Endodermal cell (in vitro differentiated cells): ENCODE measurements at regions not wholly inside any gene's neighbourhood (a gene's known extent, or its start where the extent isn't known, plus 50 kb on each side); places are given as distances from the start of the nearest gene placed in this dataset.
"Not testable (repeated sequence)": the region's sequence is repeated elsewhere in the genome, so short reads cannot be mapped to it uniquely, and the experiment has no call there.

Experiments used
- DNase-seq: peaks from one replicate; pipeline ENCODE4 v3.0.0-alpha.2; 2017
- H3K27ac ChIP-seq: 2 replicates; pipeline ENCODE4 v1.5.1; 2013; ENCODE audit warnings: mild to moderate bottlenecking, low read depth, low read length, moderate library complexity
- H3K27me3 ChIP-seq: 2 replicates; pipeline ENCODE4 v1.6.1; 2013; ENCODE audit warnings: mild to moderate bottlenecking, low read length, moderate library complexity; ENCODE audit not compliant: insufficient read depth, control insufficient read depth, poor library complexity, severe bottlenecking
- H3K36me3 ChIP-seq: 2 replicates; pipeline ENCODE4 v1.7.0; 2013; ENCODE audit warnings: mild to moderate bottlenecking, low read length, moderate library complexity; ENCODE audit not compliant: control insufficient read depth, insufficient read depth
- H3K4me1 ChIP-seq: one replicate; pipeline ENCODE4 v1.7.0; 2013; ENCODE audit warnings: low read length; ENCODE audit not compliant: control insufficient read depth, insufficient read depth
- H3K4me3 ChIP-seq: 2 replicates; pipeline ENCODE4 v1.5.1; 2013; ENCODE audit warnings: mild to moderate bottlenecking, low read length, moderate library complexity
- H3K9ac ChIP-seq: 2 replicates; pipeline ENCODE4 v1.6.1; 2013; ENCODE audit warnings: mild to moderate bottlenecking, low read length, moderate library complexity; ENCODE audit not compliant: poor library complexity, severe bottlenecking; ENCODE audit errors: extremely low read depth
- H3K9me3 ChIP-seq: 2 replicates; pipeline ENCODE4 v1.6.1; 2013; ENCODE audit warnings: mild to moderate bottlenecking, low read length, moderate library complexity; ENCODE audit not compliant: control insufficient read depth
- H3K27ac Mint-ChIP-seq: 2 replicates; pipeline ENCODE4 v1.8.0; 2020; ENCODE audit warnings: mixed read lengths
- H3K27me3 Mint-ChIP-seq: 2 replicates; pipeline ENCODE4 v1.8.0; 2021; ENCODE audit warnings: mild to moderate bottlenecking, mixed read lengths; ENCODE audit not compliant: insufficient read depth
- H3K36me3 Mint-ChIP-seq: 2 replicates; pipeline ENCODE4 v1.8.0; 2020; ENCODE audit warnings: low read depth, mixed read lengths
- H3K4me1 Mint-ChIP-seq: 2 replicates; pipeline ENCODE4 v1.8.0; 2020; ENCODE audit warnings: mixed read lengths
- H3K4me3 Mint-ChIP-seq: 2 replicates; pipeline ENCODE4 v1.8.0; 2020; ENCODE audit warnings: mild to moderate bottlenecking, moderate library complexity, mixed read lengths
- H3K9me3 Mint-ChIP-seq: 2 replicates; pipeline ENCODE4 v1.8.0; 2020; ENCODE audit warnings: mild to moderate bottlenecking, mixed read lengths
- CTCF ChIP-seq: fragments of 200-600 bp; sonication (generic); conservative IDR thresholded peaks from 2 replicates; pipeline ENCODE4 v1.5.0; 2021; ENCODE audit warnings: antibody characterized with exemption, mild to moderate bottlenecking
- WGBS, 2 experiments: methylation state at CpG; one replicate each; pipeline versions ENCODE4 v1.1.5 to v1.1.7; 2013; ENCODE audit warnings: missing lambda C conversion rate in 2 of 2, mixed read lengths in 1 of 2; ENCODE audit not compliant: insufficient coverage in 1 of 2, insufficient read length in 1 of 2; 5-methylcytosine and 5-hydroxymethylcytosine counted together

GRCh38 chr16:64351121-64351520 lies 770.7 kb downstream of the CDH11 start:
- Mint-ChIP-seq H3K9me3 (no peaks in the 10 kb centered on the region), H3K36me3 (no peaks in the 10 kb centered on the region), H3K4me1 (no peaks in the 10 kb centered on the region), H3K27ac (no peak overlapping the region), H3K4me3 (no peak overlapping the region), H3K27me3 (no peaks in the 10 kb centered on the region)
- no peaks in the 10 kb centered on the region for H3K4me1 ChIP-seq
- 86% methylated on average over 1 of the region's 1 CpG; no CpG with 5 or more reads in 1 of the 2 experiments for WGBS, 2 experiments
- no peaks in the 10 kb centered on the region for H3K9me3 ChIP-seq
- no peaks in the 10 kb centered on the region for H3K36me3 ChIP-seq
- H3K27ac ChIP-seq = no peak overlapping the region
- DNase-seq = no peak
- H3K9ac ChIP-seq = no peak overlapping the region
- H3K27me3 ChIP-seq = no peaks in the 10 kb centered on the region
- TF ChIP-seq CTCF = no peak
- no peak overlapping the region for H3K4me3 ChIP-seq

- no peaks in the 10 kb centered on the region for H3K27me3 Mint-ChIP-seq
- H3K9me3 Mint-ChIP-seq = peaks cover 14% of the 10 kb centered on the region
- no peak for DNase-seq
- H3K4me1 Mint-ChIP-seq = no peaks in the 10 kb centered on the region
- Histone ChIP-seq H3K27me3 (no peaks in the 10 kb centered on the region), H3K9ac (no peak overlapping the region), H3K9me3 (no peaks in the 10 kb centered on the region), H3K36me3 (no peaks in the 10 kb centered on the region), H3K27ac (no peak overlapping the region), H3K4me3 (no peak overlapping the region), H3K4me1 (no peaks in the 10 kb centered on the region)
- H3K4me3 Mint-ChIP-seq = no peak overlapping the region
- TF ChIP-seq CTCF = no peak
- 93 to 94% methylated on average over 3 to 4 of the region's 4 CpGs for WGBS, 2 experiments
- H3K36me3 Mint-ChIP-seq = no peaks in the 10 kb centered on the region
- H3K27ac Mint-ChIP-seq = no peak overlapping the region
These were observed 775.8 kb downstream of the CDH11 start for GRCh38 chr16:64346080-64346479.

- H3K27ac ChIP-seq = no peak overlapping the region
- H3K4me3 ChIP-seq = no peak overlapping the region
- 92 to 100% methylated on average over 3 to 6 of the region's 6 CpGs for WGBS, 2 experiments
- no peak for TF ChIP-seq CTCF
- no peak overlapping the region for H3K4me3 Mint-ChIP-seq
- H3K4me1 ChIP-seq = no peaks in the 10 kb centered on the region
- H3K9ac ChIP-seq = no peak overlapping the region
- H3K36me3 Mint-ChIP-seq = no peaks in the 10 kb centered on the region
- peaks cover 16% of the 10 kb centered on the region for H3K9me3 Mint-ChIP-seq
- H3K4me1 Mint-ChIP-seq = no peaks in the 10 kb centered on the region
- DNase-seq = no peak
- no peaks in the 10 kb centered on the region for H3K9me3 ChIP-seq
- H3K27me3 ChIP-seq = no peaks in the 10 kb centered on the region
- no peaks in the 10 kb centered on the region for H3K27me3 Mint-ChIP-seq
- H3K36me3 ChIP-seq = no peaks in the 10 kb centered on the region
- H3K27ac Mint-ChIP-seq = no peak overlapping the region
These were observed 776.7 kb downstream of the CDH11 start for GRCh38 chr16:64345142-64345541.

GRCh38 chr16:64343820-64344443 lies 777.9 kb downstream of the CDH11 start:
- not testable (repeated sequence) for H3K4me3 ChIP-seq, H3K27ac Mint-ChIP-seq, H3K27me3 ChIP-seq, H3K9ac ChIP-seq, H3K27ac ChIP-seq, H3K27me3 Mint-ChIP-seq, H3K36me3 Mint-ChIP-seq, H3K9me3 ChIP-seq, H3K4me3 Mint-ChIP-seq, H3K4me1 ChIP-seq, H3K36me3 ChIP-seq, DNase-seq, H3K4me1 Mint-ChIP-seq
- 96 to 100% methylated on average over 13 to 47 of the region's 47 CpGs for WGBS, 2 experiments
- peaks cover 18% of the 10 kb centered on the region for H3K9me3 Mint-ChIP-seq
